ENCODE measurements at regions not wholly inside any gene's neighbourhood (a gene's known extent, or its start where the extent isn't known, plus 50 kb on each side); places are given as distances from the start of the nearest gene placed in this dataset.

DNA sequence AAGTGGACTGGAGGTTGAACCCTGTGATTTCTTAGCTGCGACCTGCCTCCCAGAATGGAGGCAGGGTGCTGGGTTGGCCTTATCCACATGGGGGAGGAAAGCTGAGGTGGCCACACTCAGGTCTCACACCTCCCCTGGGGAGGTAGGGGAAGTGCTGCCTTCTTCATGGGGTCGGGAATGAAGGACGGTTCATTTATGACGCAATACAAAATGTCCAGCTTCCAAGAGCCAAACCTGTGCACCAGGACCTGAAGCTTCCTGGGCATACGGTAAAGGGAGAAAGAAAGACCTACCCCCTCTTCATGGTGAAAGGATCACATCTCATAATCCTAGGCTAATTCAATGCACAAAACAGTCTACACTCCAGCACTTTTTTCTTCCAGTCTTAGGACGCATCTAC, 150.6 kb upstream of the CDYL start:
- Histone ChIP-seq H3K79me2 (ENCODE audit: insufficient read depth, low read length) (no peaks in the 10 kb centered on the region), H3K9me2 (ENCODE audit: low read depth, low read length) (no peaks in the 10 kb centered on the region), H3F3A (ENCODE audit: insufficient read depth, low read length) (no peaks in the 10 kb centered on the region), H3K4me2 (ENCODE audit: low read length) (no peak overlapping the region), H3K4me1 (ENCODE audit: insufficient read depth, low read length, severe bottlenecking) (no peaks in the 10 kb centered on the region), H2AFZ (ENCODE audit: low read length) (no peak overlapping the region), H3K36me3 (ENCODE audit: insufficient read depth, low read length) (no peaks in the 10 kb centered on the region), H3K27me3 (ENCODE audit: insufficient read depth, low read length) (no peaks in the 10 kb centered on the region), H3K9me3 (ENCODE audit: low read length) (peaks cover 6% of the 10 kb centered on the region; the same call in 1 of the 2 replicates), H3K9ac (ENCODE audit: low read length) (no peak overlapping the region), H3K27ac (ENCODE audit: low read depth, low read length, poor library complexity, severe bottlenecking) (no peak overlapping the region), H4K20me1 (ENCODE audit: insufficient read depth, low read length) (no peaks in the 10 kb centered on the region), H3K4me3 (ENCODE audit: low read depth, low read length, poor library complexity, severe bottlenecking) (no peak overlapping the region)
- TF ChIP-seq, protein P1, sequence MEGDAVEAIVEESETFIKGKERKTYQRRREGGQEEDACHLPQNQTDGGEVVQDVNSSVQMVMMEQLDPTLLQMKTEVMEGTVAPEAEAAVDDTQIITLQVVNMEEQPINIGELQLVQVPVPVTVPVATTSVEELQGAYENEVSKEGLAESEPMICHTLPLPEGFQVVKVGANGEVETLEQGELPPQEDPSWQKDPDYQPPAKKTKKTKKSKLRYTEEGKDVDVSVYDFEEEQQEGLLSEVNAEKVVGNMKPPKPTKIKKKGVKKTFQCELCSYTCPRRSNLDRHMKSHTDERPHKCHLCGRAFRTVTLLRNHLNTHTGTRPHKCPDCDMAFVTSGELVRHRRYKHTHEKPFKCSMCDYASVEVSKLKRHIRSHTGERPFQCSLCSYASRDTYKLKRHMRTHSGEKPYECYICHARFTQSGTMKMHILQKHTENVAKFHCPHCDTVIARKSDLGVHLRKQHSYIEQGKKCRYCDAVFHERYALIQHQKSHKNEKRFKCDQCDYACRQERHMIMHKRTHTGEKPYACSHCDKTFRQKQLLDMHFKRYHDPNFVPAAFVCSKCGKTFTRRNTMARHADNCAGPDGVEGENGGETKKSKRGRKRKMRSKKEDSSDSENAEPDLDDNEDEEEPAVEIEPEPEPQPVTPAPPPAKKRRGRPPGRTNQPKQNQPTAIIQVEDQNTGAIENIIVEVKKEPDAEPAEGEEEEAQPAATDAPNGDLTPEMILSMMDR (IDR thresholded peaks at IDR 0.05; ENCODE audit: low read length), result no peak
- no peak for TF ChIP-seq EZH2 (IDR thresholded peaks at IDR 0.05; ENCODE audit: borderline replicate concordance, low read length)

DNA sequence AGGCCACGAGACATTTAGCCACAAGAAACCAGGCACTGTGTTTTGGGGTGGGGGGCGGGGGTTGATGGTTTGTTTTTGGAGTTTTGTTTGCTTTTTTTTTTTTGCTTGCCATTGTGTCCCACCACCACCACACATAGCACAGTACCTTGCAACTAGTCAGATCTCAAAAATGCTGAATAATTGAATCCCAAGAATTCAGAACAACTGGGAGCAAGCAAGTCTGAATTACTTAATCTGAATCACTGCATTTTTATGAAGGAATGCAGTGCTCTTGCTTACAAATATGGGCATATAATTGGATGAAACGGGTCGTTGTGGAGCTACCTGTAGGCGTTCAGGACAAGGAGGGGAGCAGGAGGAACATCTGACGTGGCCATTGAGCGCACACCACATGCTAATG, 151.5 kb upstream of the CDYL start:
- H3K4me3 ChIP-seq (ENCODE audit: low read depth, low read length, poor library complexity, severe bottlenecking), result no peak overlapping the region
- H3K9ac ChIP-seq (ENCODE audit: low read length), result no peak overlapping the region
- no peaks in the 10 kb centered on the region for H3K9me2 ChIP-seq (ENCODE audit: low read depth, low read length)
- no peaks in the 10 kb centered on the region for H3F3A ChIP-seq (ENCODE audit: insufficient read depth, low read length)
- no peak overlapping the region for H2AFZ ChIP-seq (ENCODE audit: low read length)
- no peaks in the 10 kb centered on the region for H3K36me3 ChIP-seq (ENCODE audit: insufficient read depth, low read length)
- H3K4me1 ChIP-seq (ENCODE audit: insufficient read depth, low read length, severe bottlenecking), result no peaks in the 10 kb centered on the region
- H3K79me2 ChIP-seq (ENCODE audit: insufficient read depth, low read length), result no peaks in the 10 kb centered on the region
- H3K27me3 ChIP-seq (ENCODE audit: insufficient read depth, low read length), result no peaks in the 10 kb centered on the region
- TF ChIP-seq, protein P1 (IDR thresholded peaks at IDR 0.05; ENCODE audit: low read length), result no peak
- no peak for TF ChIP-seq EZH2 (IDR thresholded peaks at IDR 0.05; ENCODE audit: borderline replicate concordance, low read length)
- H3K9me3 ChIP-seq (ENCODE audit: low read length), result peaks cover 6% of the 10 kb centered on the region; the same call in 1 of the 2 replicates
- no peak overlapping the region for H3K27ac ChIP-seq (ENCODE audit: low read depth, low read length, poor library complexity, severe bottlenecking)
- H3K4me2 ChIP-seq (ENCODE audit: low read length), result no peak overlapping the region
- no peaks in the 10 kb centered on the region for H4K20me1 ChIP-seq (ENCODE audit: insufficient read depth, low read length)

- no peaks in the 10 kb centered on the region for H4K20me1 ChIP-seq (ENCODE audit: insufficient read depth, low read length)
- H3K4me3 ChIP-seq (ENCODE audit: low read depth, low read length, poor library complexity, severe bottlenecking), result no peak overlapping the region
- no peaks in the 10 kb centered on the region for H3K4me1 ChIP-seq (ENCODE audit: insufficient read depth, low read length, severe bottlenecking)
- no peak overlapping the region for H3K9ac ChIP-seq (ENCODE audit: low read length)
- no peaks in the 10 kb centered on the region for H3K79me2 ChIP-seq (ENCODE audit: insufficient read depth, low read length)
- no peaks in the 10 kb centered on the region for H3F3A ChIP-seq (ENCODE audit: insufficient read depth, low read length)
- no peak overlapping the region for H3K27ac ChIP-seq (ENCODE audit: low read depth, low read length, poor library complexity, severe bottlenecking)
- H3K27me3 ChIP-seq (ENCODE audit: insufficient read depth, low read length), result no peaks in the 10 kb centered on the region
- H3K9me2 ChIP-seq (ENCODE audit: low read depth, low read length), result no peaks in the 10 kb centered on the region
- no peaks in the 10 kb centered on the region for H3K9me3 ChIP-seq (ENCODE audit: low read length)
- H3K4me2 ChIP-seq (ENCODE audit: low read length), result no peak overlapping the region
- TF ChIP-seq EZH2 (IDR thresholded peaks at IDR 0.05; ENCODE audit: borderline replicate concordance, low read length), result no peak
- TF ChIP-seq, protein P1 (IDR thresholded peaks at IDR 0.05; ENCODE audit: low read length), result no peak
- H3K36me3 ChIP-seq (ENCODE audit: insufficient read depth, low read length), result no peaks in the 10 kb centered on the region
- no peak overlapping the region for H2AFZ ChIP-seq (ENCODE audit: low read length)
Measured at GRCh38 chr6:4620284-4621151, 155.7 kb upstream of the CDYL start.

Measured in OCI-LY1 (cell line).